ENCODE measurements at regions not wholly inside any gene's neighbourhood (a gene's known extent, or its start where the extent isn't known, plus 50 kb on each side); places are given as distances from the start of the nearest gene placed in this dataset.

- ATAC-seq (no peak), DNase-seq (ENCODE audit: missing footprints) (no peak)
These were observed 415.6 kb downstream of the IRX2 start for GRCh38 chr5:2335733-2336515.

GRCh38 chr5:2335125-2335732, 416.2 kb downstream of the IRX2 start:
- intact Hi-C loops (cut with DNase I), result no loop called here
- DNase-seq (ENCODE audit: missing footprints), result no peak
- no peak for ATAC-seq

More at GRCh38 chr5:2335733-2336515, 415.6 kb downstream of the IRX2 start:
- intact Hi-C loops (cut with DNase I), result no loop called here

- intact Hi-C loops (cut with DNase I), result no loop called here
- ATAC-seq, result no peak
These were observed 416.8 kb downstream of the IRX2 start for GRCh38 chr5:2334719-2335118.

GRCh38 chr5:2333291-2333690, 418.2 kb downstream of the IRX2 start:
- intact Hi-C loops (cut with DNase I), result no loop called here
- ATAC-seq (no peak), DNase-seq (ENCODE audit: missing footprints) (no peak)

More at GRCh38 chr5:2334719-2335118, 416.8 kb downstream of the IRX2 start:
- DNase-seq (ENCODE audit: missing footprints), result no peak

- ATAC-seq (no peak), DNase-seq (ENCODE audit: missing footprints) (no peak)
- intact Hi-C loops (cut with DNase I), result no loop called here
These were observed 419.0 kb downstream of the IRX2 start for GRCh38 chr5:2332521-2332920.

DNA sequence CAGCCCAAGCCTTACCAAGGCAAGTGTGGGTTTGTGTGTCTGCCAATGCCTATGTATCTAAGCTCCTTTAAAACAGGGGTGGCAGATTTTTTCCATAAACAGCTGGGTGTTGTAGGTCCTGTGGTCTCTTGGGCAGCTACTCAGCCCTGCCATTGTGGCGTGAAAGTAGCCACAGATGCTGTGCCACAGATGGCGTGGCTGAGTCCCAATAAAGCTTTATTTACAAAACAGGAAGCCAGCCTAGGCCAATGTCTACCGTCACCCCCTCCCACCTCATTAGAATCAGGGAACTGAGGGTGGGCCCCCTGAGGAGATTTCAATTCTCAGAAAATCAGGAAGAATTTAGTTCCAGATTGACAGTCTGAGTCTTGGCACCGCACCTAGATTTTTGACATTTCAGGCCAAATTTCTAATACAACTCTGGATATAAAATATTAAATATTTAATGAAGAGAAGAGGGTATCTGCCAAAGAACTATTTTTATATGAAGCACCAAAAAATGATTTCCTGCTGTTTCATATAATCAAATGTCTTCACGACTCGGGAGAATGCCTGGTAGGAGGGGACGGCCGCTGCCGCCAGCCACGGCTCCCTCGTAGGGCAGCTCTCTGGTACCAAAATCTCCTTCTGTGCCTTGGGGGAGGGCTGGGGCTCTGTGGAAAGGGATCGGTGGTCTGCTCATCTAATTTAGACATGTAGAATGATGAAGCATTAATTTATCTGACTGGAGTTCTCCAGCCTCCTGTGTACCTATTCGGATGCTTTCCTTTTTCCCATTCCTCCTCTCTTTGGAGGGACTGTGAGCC, 420.9 kb downstream of the IRX2 start:
- DNase-seq (ENCODE audit: missing footprints) (no peak), ATAC-seq (no peak)
- intact Hi-C loops (cut with DNase I), result no loop called here

- no peak for ATAC-seq
These were observed 421.7 kb downstream of the IRX2 start for GRCh38 chr5:2329741-2330140.

DNA sequence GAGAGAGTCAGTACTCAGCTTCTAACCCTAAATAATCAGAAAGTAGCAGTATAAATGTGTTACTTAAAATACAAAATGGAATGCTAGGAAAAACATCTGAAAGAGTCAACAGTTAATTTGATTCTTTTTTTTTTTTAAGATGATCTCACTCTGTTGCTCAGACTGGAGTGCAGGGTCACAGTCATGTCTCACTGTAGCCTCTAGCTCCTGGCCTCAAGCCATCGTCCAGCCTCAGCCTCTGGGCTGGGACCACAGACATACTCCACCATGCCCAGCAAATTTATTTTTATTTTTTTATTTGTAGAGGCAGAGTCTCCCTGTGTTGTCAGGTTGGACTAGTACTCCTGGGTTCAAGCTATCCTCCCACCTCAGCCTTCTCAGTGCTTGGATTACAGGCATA, 424.9 kb downstream of the IRX2 start:
- intact Hi-C loops (cut with DNase I), result loop anchor here (10.0 kb wide), 1 partner anchor 1988 kb away; no protein-coding TSS in a partner anchor
- DNase-seq (ENCODE audit: missing footprints), result no peak
- ATAC-seq, result no peak

More at GRCh38 chr5:2329741-2330140, 421.7 kb downstream of the IRX2 start:
- DNase-seq (ENCODE audit: missing footprints), result no peak
- intact Hi-C loops (cut with DNase I), result loop anchor here (10.0 kb wide), 1 partner anchor 1985 kb away; no protein-coding TSS in a partner anchor

DNA sequence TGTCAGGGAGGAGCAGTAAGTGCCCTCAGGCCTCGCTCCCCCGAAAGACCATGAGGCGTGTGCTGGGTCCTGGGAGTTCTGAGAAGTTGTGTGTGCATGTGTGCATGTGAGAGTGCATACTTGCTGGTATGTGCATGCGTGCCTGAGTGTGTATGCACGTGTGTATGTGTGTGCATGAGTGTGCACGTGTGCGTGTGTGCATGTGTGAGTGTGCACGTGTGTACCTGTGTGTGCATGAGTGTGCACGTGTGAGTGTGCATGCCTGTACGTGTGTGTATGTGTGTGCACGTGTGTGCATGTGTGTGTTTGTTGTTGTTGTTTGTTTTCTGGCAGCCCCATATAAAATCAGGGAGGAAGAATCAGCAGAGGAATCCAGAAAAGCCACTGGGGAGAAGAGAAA, 426.7 kb downstream of the IRX2 start:
- intact Hi-C loops (cut with DNase I), result loop anchor here (10.0 kb wide), 1 partner anchor 1990 kb away; no protein-coding TSS in a partner anchor
- ATAC-seq, result no peak
- no peak for DNase-seq (ENCODE audit: missing footprints)

DNA sequence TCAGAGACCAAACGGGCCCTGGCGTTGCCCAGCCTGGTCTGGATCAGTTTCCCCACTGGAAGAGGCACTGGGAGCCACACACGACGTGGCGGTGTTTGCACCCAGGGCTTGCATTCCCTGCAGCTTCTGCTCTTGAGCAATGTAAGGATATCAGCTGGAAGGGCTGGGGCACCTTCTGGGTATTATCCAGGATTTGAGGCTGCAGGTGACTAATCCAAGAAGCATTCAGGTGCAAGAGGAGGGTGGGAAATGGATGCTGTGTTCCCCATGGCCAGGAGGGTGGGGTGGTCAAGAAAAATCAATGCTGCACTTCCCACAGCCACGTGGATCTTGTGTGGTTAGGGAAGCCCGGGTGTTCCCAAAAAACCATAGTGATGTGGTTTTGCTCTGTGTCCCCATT, 430.9 kb downstream of the IRX2 start:
- no peak for ATAC-seq
- intact Hi-C loops (cut with DNase I), result loop anchor here (10.0 kb wide), 1 partner anchor 1994 kb away; no protein-coding TSS in a partner anchor
- no peak for DNase-seq (ENCODE audit: missing footprints)

GRCh38 chr5:2317540-2317939, 433.9 kb downstream of the IRX2 start:
- intact Hi-C loops (cut with DNase I), result no loop called here
- ATAC-seq (no peak), DNase-seq (ENCODE audit: missing footprints) (no peak)

- ATAC-seq (no peak), DNase-seq (ENCODE audit: missing footprints) (no peak)
- intact Hi-C loops (cut with DNase I), result no loop called here
These were observed 429.1 kb upstream of the IRX4 start for GRCh38 chr5:2311851-2312250.

GRCh38 chr5:2310946-2311345, 428.2 kb upstream of the IRX4 start:
- intact Hi-C loops (cut with DNase I), result no loop called here
- ATAC-seq (no peak), DNase-seq (ENCODE audit: missing footprints) (no peak)

GRCh38 chr5:2307631-2308030, 424.9 kb upstream of the IRX4 start:
- no peak for ATAC-seq
- intact Hi-C loops (cut with DNase I), result no loop called here

GRCh38 chr5:2306711-2307110, 424.0 kb upstream of the IRX4 start:
- ATAC-seq (no peak), DNase-seq (ENCODE audit: missing footprints) (no peak)
- intact Hi-C loops (cut with DNase I), result no loop called here

More at GRCh38 chr5:2307631-2308030, 424.9 kb upstream of the IRX4 start:
- DNase-seq (ENCODE audit: missing footprints), result no peak

DNA sequence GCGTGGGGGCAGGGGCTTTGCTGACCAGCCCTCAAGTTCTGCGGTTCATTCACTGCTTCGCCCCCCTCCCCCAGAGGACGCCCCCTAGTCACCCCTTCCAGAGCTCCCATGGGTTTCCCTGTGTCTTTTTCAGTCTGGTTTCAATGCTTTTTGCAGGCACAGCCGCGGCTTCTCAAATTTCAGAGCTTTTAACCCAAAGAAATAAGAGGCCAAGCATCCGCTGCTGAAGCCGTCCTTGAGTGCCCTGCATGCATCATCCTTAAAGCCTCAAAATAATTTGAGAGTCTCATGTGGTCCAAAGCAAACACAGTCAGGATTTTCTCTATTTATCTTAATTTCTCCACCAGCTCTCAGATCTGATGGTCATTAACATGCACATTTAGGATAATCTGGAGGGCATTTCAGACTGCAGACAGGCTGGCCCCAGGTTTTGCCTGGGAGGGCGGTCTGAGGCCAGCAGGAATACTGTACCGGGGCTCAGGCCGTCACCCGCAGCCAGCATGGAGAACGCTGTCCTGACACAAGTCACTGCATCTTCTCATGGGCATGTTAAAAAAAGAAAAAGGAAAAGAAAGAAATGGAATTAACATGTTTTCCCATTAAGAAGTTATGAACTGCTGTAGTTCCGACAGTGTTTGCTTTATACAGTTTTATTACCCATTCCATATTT, 420.8 kb upstream of the IRX4 start:
- ATAC-seq, result no peak
- intact Hi-C loops (cut with DNase I), result no loop called here
- DNase-seq (ENCODE audit: missing footprints), result no peak

- no peak for ATAC-seq
- intact Hi-C loops (cut with DNase I), result no loop called here
- DNase-seq (ENCODE audit: missing footprints), result no peak
These were observed 419.4 kb upstream of the IRX4 start for GRCh38 chr5:2302169-2302568.

DNA sequence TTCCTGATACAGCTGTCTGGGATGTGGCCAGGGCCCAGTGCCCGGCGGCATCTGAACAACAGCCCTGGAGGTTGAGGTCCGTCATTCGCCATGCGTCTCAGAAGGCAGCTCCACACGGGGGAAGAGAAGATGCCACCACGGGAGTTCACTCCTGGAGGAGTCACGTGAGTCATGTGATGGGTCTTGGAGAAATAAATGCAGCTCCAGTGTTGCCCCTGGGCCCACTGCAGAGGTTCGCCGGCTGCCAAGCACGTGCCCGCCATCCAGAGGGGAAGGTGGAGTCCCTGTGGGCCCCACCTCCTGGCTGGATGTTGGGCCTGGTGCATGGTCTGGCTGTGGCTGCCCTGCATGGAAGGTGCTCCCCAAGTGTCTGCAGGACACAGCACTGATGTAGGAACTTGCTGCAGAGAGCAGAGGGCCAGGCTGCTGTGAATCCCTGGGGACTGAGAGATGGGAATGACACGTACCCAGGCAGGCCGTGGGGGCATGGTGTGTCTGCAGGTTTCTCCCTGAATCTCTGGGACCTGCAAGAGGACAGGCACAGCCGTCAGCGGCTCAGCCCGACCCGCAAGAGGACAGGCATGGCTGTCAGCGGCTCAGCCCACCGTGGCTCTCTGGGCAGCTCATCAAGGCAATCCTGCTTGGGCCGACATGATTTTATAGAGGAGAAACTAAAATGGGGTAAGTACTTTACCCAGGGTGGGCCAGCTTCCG, 418.3 kb upstream of the IRX4 start:
- intact Hi-C loops (cut with DNase I), result no loop called here
- ATAC-seq (no peak), DNase-seq (ENCODE audit: missing footprints) (no peak)

Data from Right ventricle myocardium inferior (tissue), 1 donor.